Motor neuron (in vitro differentiated cells): ENCODE measurements at regions not wholly inside any gene's neighbourhood (a gene's known extent, or its start where the extent isn't known, plus 50 kb on each side); places are given as distances from the start of the nearest gene placed in this dataset.
A peak's percentile ranks its signal among the peaks of the same experiment; 100 is the strongest.

Experiments used
- ATAC-seq, 8 experiments: fragments of 200-7000 bp; cut with Tn5 transposase; replicated peaks in 6 of 8; 2 replicates each; pipeline ENCODE4 v1.8.0; 2021; ENCODE audit warnings: mild to moderate bottlenecking in 8 of 8, moderate library complexity in 8 of 8
- H3K27ac ChIP-seq, 2 donors: fragments of 250-450 bp; sonication (Bioruptor Pico); 2 replicates each; pipeline ENCODE4 v1.9.0; 2021; ENCODE audit warnings: antibody characterized with exemption in 2 of 2, mild to moderate bottlenecking in 2 of 2, moderate library complexity in 1 of 2
- H3K4me1 ChIP-seq, 2 donors: fragments of 250-450 bp; sonication (Bioruptor Pico); replicated peaks in 1 of 2; 2 replicates each; pipeline ENCODE4 v1.6.1; 2021; ENCODE audit warnings: antibody characterized with exemption in 2 of 2, mild to moderate bottlenecking in 2 of 2, moderate library complexity in 1 of 2
- H3K4me3 ChIP-seq, 5 donors: fragments of 250-450 bp; sonication (Bioruptor Pico); 2 replicates each; pipeline ENCODE4 v1.9.0; 2021; ENCODE audit warnings: antibody characterized with exemption in 5 of 5, mild to moderate bottlenecking in 5 of 5, moderate library complexity in 4 of 5
- WGBS, 10 experiments: fragments of 450-650 bp; shearing (Covaris generic); methylation state at CpG; one replicate each; pipeline ENCODE4 v1.0.0; 2022; 5-methylcytosine and 5-hydroxymethylcytosine counted together
- in situ Hi-C, 9 experiments: fragments of 400-800 bp; cut with MboI; loops; one replicate each; pipeline ENCODE4 v1.15.0; 2021; ENCODE audit warnings: low sequenced_read_pairs in 9 of 9, low pct_unique_long_range_greater_than_20kb in 2 of 9; ENCODE audit not compliant: unreplicated experiment in 9 of 9

DNA sequence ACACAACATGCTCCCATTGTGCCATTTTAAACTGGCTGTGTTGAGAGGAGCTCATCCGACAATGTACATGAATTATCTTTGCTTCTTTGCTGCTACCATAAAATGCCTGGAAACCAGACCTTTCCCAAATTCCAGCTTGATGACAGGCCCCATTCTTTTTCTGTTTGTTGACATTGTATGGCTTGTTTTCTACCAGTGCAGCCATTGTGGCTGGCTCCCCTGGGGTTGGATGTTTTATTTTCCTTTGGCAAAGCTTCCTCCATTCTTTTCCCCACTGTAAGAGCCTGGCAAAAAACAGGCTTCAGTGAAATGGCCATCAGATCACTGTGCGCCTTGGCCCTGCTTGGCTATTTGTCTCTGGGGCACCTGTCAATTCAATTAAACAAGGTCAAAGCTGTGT lies 532.5 kb downstream of the VRK1 start:
- no peak for ATAC-seq
- H3K4me3 ChIP-seq = no peak overlapping the region
- H3K4me1 ChIP-seq = peaks cover 0 to 7% of the 10 kb centered on the region in 2 donors
- in situ Hi-C loops = no loop called here
- H3K27ac ChIP-seq = no peak overlapping the region
- 40 to 100% (median 83%) methylated on average over 1 to 2 of the region's 2 CpGs; no CpG with 5 or more reads in 3 of the 10 experiments for WGBS, 10 experiments

DNA sequence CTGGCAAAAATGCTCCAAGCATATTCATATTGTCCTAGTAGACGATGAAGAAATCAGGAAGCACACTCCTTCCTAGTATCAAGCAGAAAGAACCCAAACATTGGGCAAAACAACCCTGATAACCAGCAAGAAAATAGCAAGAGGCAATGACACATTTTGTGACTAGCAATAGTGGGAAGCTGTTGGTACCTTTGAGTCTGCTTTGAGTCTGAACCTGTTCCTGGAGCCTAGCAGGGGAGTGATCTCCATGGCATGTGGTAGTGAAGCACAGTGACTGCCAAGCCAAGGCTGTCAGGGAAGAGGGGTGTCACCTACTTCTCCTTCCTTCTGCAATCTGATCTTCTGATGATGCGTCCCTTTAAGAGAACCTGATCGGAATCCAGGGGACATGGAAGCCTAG lies 533.9 kb downstream of the VRK1 start:
- in situ Hi-C loops = no loop called here
- WGBS, 10 experiments = 14 to 100% (median 81%) methylated on average over 1 to 3 of the region's 3 CpGs; no CpG with 5 or more reads in 2 of the 10 experiments
- ATAC-seq = no peak
- no peak overlapping the region for H3K27ac ChIP-seq
- H3K4me3 ChIP-seq = no peak overlapping the region
- H3K4me1 ChIP-seq = peaks cover 0 to 7% of the 10 kb centered on the region in 2 donors

DNA sequence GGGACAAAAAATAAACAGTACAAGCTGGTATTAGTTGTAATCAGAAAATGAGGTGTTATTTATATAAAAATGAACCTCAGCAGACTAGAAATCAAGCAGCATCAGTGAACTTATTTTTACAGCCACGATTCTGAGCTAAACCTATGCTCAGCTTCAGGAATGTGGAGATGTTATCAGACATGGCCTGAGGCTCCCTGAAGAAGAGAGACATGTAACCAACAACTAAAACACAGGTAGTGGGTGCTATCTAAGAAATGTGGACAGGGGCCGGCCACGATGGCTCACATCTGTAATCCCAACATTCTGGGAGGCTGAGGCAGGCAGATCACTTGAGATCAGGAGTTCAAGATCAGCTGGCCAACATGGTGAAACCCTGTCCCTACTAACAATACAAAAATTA lies 534.3 kb downstream of the VRK1 start:
- Histone ChIP-seq H3K4me3 (no peak overlapping the region), H3K27ac (no peak overlapping the region), H3K4me1 (peaks cover 0 to 7% of the 10 kb centered on the region in 2 donors)
- 8 to 97% (median 72%) methylated on average over 1 to 3 of the region's 3 CpGs; no CpG with 5 or more reads in 5 of the 10 experiments for WGBS, 10 experiments
- in situ Hi-C loops = no loop called here
- ATAC-seq = peak in 1 of 8 experiments; percentile 20

DNA sequence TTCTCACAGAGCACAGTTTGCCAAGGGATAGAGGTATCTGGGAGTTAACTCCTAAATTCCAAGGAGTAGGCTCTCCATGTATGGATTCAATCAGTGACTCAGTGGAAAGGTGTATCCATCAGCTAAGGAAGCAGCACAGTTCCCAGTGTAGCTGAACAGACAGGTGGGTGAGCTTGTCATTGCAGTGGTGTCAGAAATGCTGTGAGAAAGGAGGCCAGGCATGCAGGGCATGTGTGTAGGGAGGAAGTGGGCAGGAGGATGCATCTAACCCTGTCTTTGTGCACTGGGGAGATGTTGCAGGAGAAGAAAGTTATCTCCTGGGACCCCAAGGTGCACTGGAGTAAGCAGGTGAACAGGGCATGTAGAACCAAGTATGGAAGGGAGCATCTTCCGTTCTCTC lies 539.0 kb downstream of the VRK1 start:
- in situ Hi-C loops = no loop called here
- H3K4me1 ChIP-seq = peaks cover 0 to 7% of the 10 kb centered on the region in 2 donors
- 60 to 100% (median 89%) methylated on average over 1 of the region's 1 CpG; no CpG with 5 or more reads in 7 of the 10 experiments for WGBS, 10 experiments
- no peak for ATAC-seq
- H3K4me3 ChIP-seq = no peak overlapping the region
- H3K27ac ChIP-seq = no peak overlapping the region

DNA sequence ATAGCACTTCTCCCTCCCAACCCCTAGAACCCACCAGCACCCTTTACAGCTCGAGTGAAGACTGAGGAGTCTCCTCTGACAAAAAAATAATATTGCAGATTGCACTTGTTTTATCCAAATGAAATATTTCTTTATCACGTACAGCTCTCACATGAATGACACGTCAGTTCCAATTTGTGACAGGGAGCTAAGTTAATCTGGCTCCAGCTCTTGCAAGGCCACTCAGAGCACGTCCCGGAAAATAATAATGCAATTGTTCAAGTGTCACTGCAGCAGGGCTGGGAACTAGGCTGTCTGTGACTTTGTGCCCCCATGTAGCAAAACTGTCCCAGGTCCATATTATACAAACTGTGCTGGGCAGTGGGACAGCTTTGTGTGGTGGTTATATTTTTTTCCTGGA lies 539.6 kb downstream of the VRK1 start:
- Histone ChIP-seq H3K4me3 (no peak overlapping the region), H3K27ac (no peak overlapping the region), H3K4me1 (peaks cover 0 to 7% of the 10 kb centered on the region in 2 donors)
- no peak for ATAC-seq
- 0 to 75% (median 61%) methylated on average over 1 to 5 of the region's 5 CpGs; no CpG with 5 or more reads in 3 of the 10 experiments for WGBS, 10 experiments
- in situ Hi-C loops = no loop called here

DNA sequence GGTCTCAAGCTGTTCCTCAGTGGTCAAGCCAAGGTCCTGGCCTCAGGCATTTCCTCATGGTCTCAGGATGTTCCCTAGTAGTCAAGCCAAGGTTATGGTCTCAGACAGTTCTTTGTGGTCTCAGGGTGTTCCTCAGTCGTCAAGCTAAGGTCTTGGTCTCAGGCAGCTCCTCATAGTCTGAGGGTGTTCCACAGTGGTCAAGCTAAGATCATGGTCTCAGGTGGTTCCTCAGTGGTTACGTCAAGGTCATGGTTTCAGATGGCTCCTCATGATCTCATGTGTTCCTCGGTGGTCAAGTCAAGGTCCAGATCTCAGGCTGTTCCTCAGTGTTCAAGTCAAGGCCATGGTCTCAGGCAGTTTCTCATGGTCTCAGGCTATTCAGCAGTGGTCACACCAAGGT lies 540.1 kb downstream of the VRK1 start:
- Histone ChIP-seq H3K4me1 (peaks cover 0 to 4% of the 10 kb centered on the region in 2 donors), H3K4me3 (no peak overlapping the region), H3K27ac (no peak overlapping the region)
- in situ Hi-C loops = no loop called here
- WGBS, 10 experiments = 0 to 80% (median 48%) methylated on average over 1 to 3 of the region's 3 CpGs; no CpG with 5 or more reads in 6 of the 10 experiments
- no peak for ATAC-seq

DNA sequence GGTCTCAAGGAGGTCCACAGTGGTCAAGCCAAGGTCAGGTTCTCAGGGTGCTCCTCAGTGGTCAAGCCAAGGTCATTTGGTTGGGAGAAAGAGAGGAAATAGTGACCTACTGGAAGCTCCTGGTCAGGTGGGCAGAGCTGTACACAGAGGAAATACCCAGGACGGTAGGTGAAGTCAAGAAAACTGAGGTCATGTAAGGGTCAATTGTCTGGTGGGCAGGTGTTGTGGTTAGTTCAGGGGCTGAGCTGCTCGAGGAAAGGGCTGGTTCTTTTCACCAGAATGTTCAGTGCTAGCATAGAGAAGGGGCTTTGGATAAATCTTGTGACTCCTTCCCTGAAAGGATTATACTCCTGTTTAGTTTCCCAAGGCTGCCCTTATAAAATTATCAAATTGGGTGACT lies 540.5 kb downstream of the VRK1 start:
- Histone ChIP-seq H3K27ac (no peak overlapping the region), H3K4me1 (peaks cover 0 to under 1% of the 10 kb centered on the region in 2 donors), H3K4me3 (no peak overlapping the region)
- in situ Hi-C loops = no loop called here
- no peak for ATAC-seq
- WGBS, 10 experiments = 0 to 89% (median 78%) methylated on average over 1 to 2 of the region's 2 CpGs; no CpG with 5 or more reads in 3 of the 10 experiments

DNA sequence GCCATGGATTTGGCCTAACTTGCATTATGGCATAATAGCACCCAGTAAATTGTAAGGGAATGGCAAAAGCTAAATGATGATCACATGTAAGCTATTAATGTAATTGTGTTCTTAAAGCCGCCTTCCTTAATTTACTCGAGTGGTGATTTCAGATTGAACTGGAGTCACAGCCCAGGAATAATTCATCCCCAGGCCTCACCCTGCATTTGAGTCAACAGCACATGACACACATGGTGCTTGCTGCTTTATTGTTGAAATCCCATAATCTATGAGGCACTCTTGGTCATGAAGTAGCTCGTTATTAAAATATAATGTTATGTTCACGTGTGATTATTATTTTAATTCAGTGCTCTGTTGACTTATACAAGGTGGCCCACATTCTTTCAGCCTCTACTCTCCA lies 547.5 kb downstream of the VRK1 start:
- Histone ChIP-seq H3K4me1 (peaks cover 0 to 14% of the 10 kb centered on the region in 2 donors), H3K27ac (no peak overlapping the region), H3K4me3 (no peak overlapping the region)
- in situ Hi-C loops = no loop called here
- ATAC-seq = peak in 5 of 8 experiments; percentile 47 to 90 (median 87)
- 15 to 100% (median 72%) methylated on average over 1 to 4 of the region's 4 CpGs for WGBS, 10 experiments

DNA sequence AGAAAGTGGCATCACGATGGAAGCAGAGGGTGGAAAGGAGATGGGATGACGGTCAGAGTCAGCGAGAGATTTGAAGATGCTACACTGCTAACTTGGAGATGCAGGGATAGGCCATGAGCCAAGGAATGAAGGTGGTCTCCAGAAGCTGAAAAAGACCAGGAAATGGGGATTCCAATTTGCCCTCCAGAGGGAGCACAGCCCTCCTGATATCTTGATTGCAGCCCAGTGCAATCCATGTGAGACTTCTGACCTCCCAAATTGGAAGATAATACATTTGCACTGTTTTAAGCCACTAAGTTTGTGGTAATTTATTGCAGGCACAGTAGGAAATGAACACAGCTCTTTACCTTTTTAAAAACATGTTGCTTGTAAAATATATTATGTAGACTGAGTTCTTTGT lies 549.5 kb downstream of the VRK1 start:
- no peak overlapping the region for H3K27ac ChIP-seq
- in situ Hi-C loops = no loop called here
- H3K4me3 ChIP-seq = no peak overlapping the region
- WGBS, 10 experiments = 26 to 100% (median 69%) methylated on average over 1 to 3 of the region's 3 CpGs; no CpG with 5 or more reads in 4 of the 10 experiments
- no peak for ATAC-seq
- peaks cover 0 to 14% of the 10 kb centered on the region in 2 donors for H3K4me1 ChIP-seq

DNA sequence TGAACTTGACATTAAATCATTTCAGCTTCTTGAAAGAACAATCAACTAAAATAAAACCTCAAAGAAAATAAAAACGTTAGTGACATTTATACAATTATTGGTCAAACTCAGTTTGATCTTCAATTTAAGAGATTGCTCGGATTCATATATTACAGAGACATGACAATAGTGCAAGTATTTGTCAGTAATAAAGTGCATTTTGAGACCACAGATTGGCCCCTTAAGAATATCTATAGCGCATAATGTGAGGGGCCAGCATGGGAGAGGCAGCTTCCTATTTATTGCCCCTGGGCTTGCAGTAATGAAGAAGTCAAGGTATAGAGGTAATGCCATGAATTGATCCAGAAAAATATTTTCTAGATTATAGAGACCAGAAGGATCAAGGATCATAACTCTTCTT lies 552.3 kb downstream of the VRK1 start:
- Histone ChIP-seq H3K4me1 (peaks cover 0 to 9% of the 10 kb centered on the region in 2 donors), H3K4me3 (no peak overlapping the region), H3K27ac (no peak overlapping the region)
- 13 to 83% (median 47%) methylated on average over 1 to 3 of the region's 3 CpGs; no CpG with 5 or more reads in 2 of the 10 experiments for WGBS, 10 experiments
- in situ Hi-C loops = no loop called here
- ATAC-seq = peak in 2 of 8 experiments; percentile 53 to 60

DNA sequence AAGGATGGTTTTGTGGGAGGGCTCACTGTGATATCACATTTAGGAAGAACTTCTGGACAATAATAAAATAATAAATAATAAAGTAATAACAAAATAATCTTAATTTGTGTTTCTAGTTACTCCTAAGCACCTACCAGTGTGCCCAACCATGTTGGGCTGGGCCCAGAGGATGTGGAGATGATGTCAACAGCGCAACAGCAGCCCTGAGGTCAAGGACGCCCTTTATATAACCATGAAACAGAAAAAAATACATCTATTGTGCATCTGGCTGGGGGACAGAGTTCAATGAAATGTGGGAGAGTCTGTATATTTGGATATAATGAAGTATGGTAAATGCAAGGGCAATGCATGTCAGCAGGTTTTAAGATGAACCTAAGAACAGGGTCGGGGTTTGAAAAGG lies 552.8 kb downstream of the VRK1 start:
- WGBS, 10 experiments = 0 to 90% (median 60%) methylated on average over 1 to 3 of the region's 3 CpGs; no CpG with 5 or more reads in 3 of the 10 experiments
- in situ Hi-C loops = no loop called here
- Histone ChIP-seq H3K27ac (no peak overlapping the region), H3K4me1 (peaks cover 0 to 6% of the 10 kb centered on the region in 2 donors), H3K4me3 (no peak overlapping the region)
- ATAC-seq = no peak

DNA sequence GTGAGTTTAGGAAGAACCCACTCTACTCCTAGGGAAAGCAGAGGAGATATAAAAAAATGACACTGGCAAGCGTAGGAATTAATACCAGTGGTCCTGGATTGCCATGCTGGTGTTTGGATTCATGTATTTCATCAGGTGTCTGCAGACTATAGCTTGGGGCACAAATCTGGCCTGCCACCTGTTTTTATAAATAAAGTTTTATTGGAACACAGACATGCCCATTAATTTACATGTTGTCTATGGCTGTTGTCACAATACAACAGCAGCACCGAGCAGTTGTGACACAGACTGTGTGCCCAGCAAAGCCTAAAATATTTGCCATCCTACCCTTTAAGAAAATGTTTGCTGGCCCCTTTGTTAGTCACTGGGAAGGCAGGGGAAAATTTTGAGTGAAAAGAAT lies 553.2 kb downstream of the VRK1 start:
- Histone ChIP-seq H3K4me1 (peaks cover 0 to 1% of the 10 kb centered on the region in 2 donors), H3K4me3 (no peak overlapping the region), H3K27ac (no peak overlapping the region)
- in situ Hi-C loops = no loop called here
- 0 to 100% (median 45%) methylated on average over 1 to 2 of the region's 2 CpGs; no CpG with 5 or more reads in 4 of the 10 experiments for WGBS, 10 experiments
- no peak for ATAC-seq

DNA sequence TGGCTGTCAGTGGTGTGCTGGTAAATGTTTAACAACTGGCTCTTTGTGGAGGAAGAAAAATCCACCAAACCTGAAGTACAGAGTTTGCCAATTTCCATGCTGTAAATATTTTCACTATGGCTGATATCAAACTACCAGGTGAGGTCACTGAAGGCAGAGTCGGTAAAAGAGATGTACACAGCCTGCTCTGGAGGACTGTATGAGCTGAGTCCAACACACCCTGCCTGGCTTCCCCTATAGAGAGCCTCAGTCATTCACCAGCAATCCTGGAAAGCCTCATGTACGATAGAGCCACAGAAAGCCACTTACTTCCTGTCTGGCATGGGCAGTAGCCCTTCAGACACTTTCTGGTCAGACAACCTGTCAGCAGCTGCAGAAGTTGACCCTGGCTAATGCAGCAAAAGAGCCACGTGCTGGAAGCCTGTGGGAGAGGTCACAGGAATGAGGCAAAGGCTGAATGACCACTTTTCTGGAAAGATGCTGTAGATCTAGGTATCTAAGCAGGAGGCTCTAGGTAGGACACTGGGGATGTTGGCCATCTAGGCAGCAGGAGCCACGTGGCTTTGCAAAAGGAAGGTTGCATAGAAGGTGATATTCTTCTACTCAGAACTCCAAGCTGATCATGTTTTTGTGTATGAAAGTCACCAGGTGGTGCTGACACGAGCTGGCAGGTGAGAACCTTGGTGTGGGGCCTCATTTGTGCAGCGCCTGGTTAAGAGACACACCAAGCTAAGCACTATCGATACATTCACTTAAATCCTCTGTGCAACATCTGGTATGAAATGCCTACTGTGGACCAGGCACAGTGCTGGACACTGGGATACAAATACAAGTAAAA lies 553.9 kb downstream of the VRK1 start:
- 0 to 93% (median 60%) methylated on average over 1 to 6 of the region's 7 CpGs; no CpG with 5 or more reads in 1 of the 10 experiments for WGBS, 10 experiments
- no peaks in the 10 kb centered on the region for H3K4me1 ChIP-seq
- no peak for ATAC-seq
- in situ Hi-C loops = no loop called here
- H3K27ac ChIP-seq = no peak overlapping the region
- H3K4me3 ChIP-seq = no peak overlapping the region
